HCT116 (cell line): ENCODE measurements at regions not wholly inside any gene's neighbourhood (a gene's known extent, or its start where the extent isn't known, plus 50 kb on each side); places are given as distances from the start of the nearest gene placed in this dataset.

ENCODE experiments used
- ATAC-seq: fragments of 200-7000 bp; cut with Tn5 transposase; 2 replicates; pipeline ENCODE4 v1.9.1; 2020; ENCODE audit warnings: mild to moderate bottlenecking, moderate library complexity
- BruUV-seq: library from RNA; stranded (reverse); fragments of 400-500 nt; replicated peaks from 2 replicates; lab custom pipeline; 2021; lab: Mats Ljungman, UMichigan
- CTCF ChIA-PET: fragments of 300-600 bp; sonication (Branson Sonifier 250); formaldehyde crosslinking; loops from one replicate; lab custom pipeline; 2021; ENCODE audit warnings: antibody characterized with exemption; lab: Charles Lee
- POLR2A ChIA-PET: fragments of 300-600, 350-600 bp; sonication (Branson Sonifier 250); formaldehyde crosslinking; loops from one replicate; lab custom pipeline; 2021; ENCODE audit warnings: antibody characterized with exemption; lab: Charles Lee
- RAD21 ChIA-PET, 2 experiments: fragments of 300-600 bp; sonication (Branson Sonifier 250); formaldehyde crosslinking; loops; one replicate each; lab custom pipeline; 2023; ENCODE audit warnings: low total read pairs in 2 of 2; ENCODE audit not compliant: uncharacterized antibody in 2 of 2, unreplicated experiment in 2 of 2, low non-redundant PET in 1 of 2; lab: Charles Lee
- DNase-seq: peaks from one replicate; pipeline ENCODE4 v3.0.0-alpha.2; 2010; ENCODE audit warnings: low read depth, low spot score
- H2AFZ ChIP-seq: fragments of 200-600 bp; shearing (Covaris generic), sonication (generic); 2 replicates; pipeline ENCODE4 v1.6.1; 2017; ENCODE audit warnings: low read depth, mixed run types, mixed read lengths, antibody characterized with exemption, low read length; ENCODE audit not compliant: poor library complexity, severe bottlenecking
- H3K27ac ChIP-seq: 2 replicates; pipeline ENCODE4 v1.5.1; 2012; ENCODE audit warnings: low read depth, low read length
- H3K27me3 ChIP-seq: fragments of 200-600 bp; sonication (generic); 2 replicates; pipeline ENCODE4 v1.6.1; 2016; ENCODE audit warnings: mixed run types, low read length, mixed read lengths; ENCODE audit not compliant: insufficient read depth
- H3K36me3 ChIP-seq, 2 experiments: fragments of 200-500 bp in 1 of 2; fragments of 200-600 bp in 1 of 2; sonication (Bioruptor generic) in 1 of 2; sonication (generic) in 1 of 2; 2 replicates each; pipeline versions ENCODE4 v1.5.1 to v1.6.1; 2014 to 2016; ENCODE audit warnings: low read length in 2 of 2, inconsistent platforms in 1 of 2, mixed read lengths in 1 of 2, mixed run types in 1 of 2; ENCODE audit not compliant: insufficient read depth in 2 of 2, control insufficient read depth in 1 of 2
- H3K4me1 ChIP-seq, 2 experiments: fragments of 200-600 bp in 1 of 2; sonication (generic) in 1 of 2; 2 replicates each; pipeline versions ENCODE4 v1.5.1 to v1.6.1; 2012 to 2017; ENCODE audit warnings: low read length in 2 of 2, inconsistent platforms in 1 of 2, mild to moderate bottlenecking in 1 of 2, mixed read lengths in 1 of 2, mixed run types in 1 of 2, moderate library complexity in 1 of 2; ENCODE audit not compliant: insufficient read depth in 2 of 2, control insufficient read depth in 1 of 2
- H3K4me2 ChIP-seq: fragments of 200-600 bp; sonication (generic); 2 replicates; pipeline ENCODE4 v1.6.1; 2017; ENCODE audit warnings: mixed run types, low read length, mixed read lengths
- H3K4me3 ChIP-seq, 2 experiments: fragments of 200-600 bp in 1 of 2; sonication (generic) in 1 of 2; replicated peaks in 1 of 2; 2 replicates each; pipeline ENCODE4 v1.5.1; 2011 to 2016; ENCODE audit warnings: low read length in 2 of 2, control low read depth in 1 of 2, low read depth in 1 of 2, mild to moderate bottlenecking in 1 of 2, mixed read lengths in 1 of 2, mixed run types in 1 of 2
- H3K79me2 ChIP-seq: fragments of 200-600 bp; sonication (generic); 2 replicates; pipeline ENCODE4 v1.6.1; 2017; ENCODE audit warnings: mild to moderate bottlenecking, mixed run types, low read length, moderate library complexity, mixed read lengths; ENCODE audit not compliant: insufficient read depth
- H3K9ac ChIP-seq: fragments of 200-600 bp; sonication (generic); 2 replicates; pipeline ENCODE4 v1.6.1; 2016; ENCODE audit warnings: low read length, mixed read lengths
- H3K9me2 ChIP-seq: fragments of 200-600 bp; sonication (generic), shearing (Covaris generic); 2 replicates; pipeline ENCODE4 v1.6.1; 2017; ENCODE audit warnings: mixed run types, mild to moderate bottlenecking, moderate library complexity; ENCODE audit not compliant: insufficient read depth
- H3K9me3 ChIP-seq, 2 experiments: fragments of 200-500 bp in 1 of 2; fragments of 200-600 bp in 1 of 2; sonication (Bioruptor generic) in 1 of 2; sonication (generic) in 1 of 2; 2 replicates each; pipeline ENCODE4 v1.6.1; 2014 to 2017; ENCODE audit warnings: low read length in 2 of 2, mixed read lengths in 2 of 2, inconsistent platforms in 1 of 2, low read depth in 1 of 2, mild to moderate bottlenecking in 1 of 2, mixed run types in 1 of 2, moderate library complexity in 1 of 2; ENCODE audit not compliant: control insufficient read depth in 1 of 2, insufficient read depth in 1 of 2
- H4K20me1 ChIP-seq: fragments of 200-600 bp; sonication (generic), shearing (Covaris generic); 2 replicates; pipeline ENCODE4 v1.6.1; 2017; ENCODE audit warnings: mixed run types, mild to moderate bottlenecking, moderate library complexity; ENCODE audit not compliant: insufficient read depth
- ATF3 ChIP-seq: IDR thresholded peaks from 2 replicates; pipeline ENCODE4 v1.6.1; 2012
- CBX3 ChIP-seq: IDR thresholded peaks from 2 replicates; pipeline ENCODE4 v1.6.1; 2012; ENCODE audit warnings: low read depth
- CEBPB ChIP-seq: IDR thresholded peaks from 2 replicates; pipeline ENCODE4 v1.6.1; 2012; ENCODE audit warnings: low read depth
- EGR1 ChIP-seq: IDR thresholded peaks from 2 replicates; pipeline ENCODE4 v1.6.1; 2012; ENCODE audit warnings: low read depth
- ELF1 ChIP-seq: IDR thresholded peaks from 2 replicates; pipeline ENCODE4 v1.6.1; 2012; ENCODE audit warnings: low read depth, borderline replicate concordance
- EZH2 ChIP-seq: fragments of 200-600 bp; sonication (generic); IDR thresholded peaks from 2 replicates; pipeline ENCODE4 v1.6.1; 2017; ENCODE audit warnings: antibody characterized with exemption, mixed run types
- EZH2phosphoT487 ChIP-seq: fragments of 200-600 bp; IDR thresholded peaks from 2 replicates; pipeline ENCODE4 v1.6.1; 2018; ENCODE audit warnings: antibody characterized with exemption, borderline replicate concordance
- FOSL1 ChIP-seq: IDR thresholded peaks from 2 replicates; pipeline ENCODE4 v1.6.1; 2012; ENCODE audit warnings: low read depth
- POLR2A ChIP-seq: IDR thresholded peaks from 2 replicates; pipeline ENCODE4 v1.7.0; 2011; ENCODE audit warnings: borderline replicate concordance; ENCODE audit not compliant: insufficient read depth, insufficient read length; ENCODE audit errors: extremely low read depth
- RAD21 ChIP-seq: IDR thresholded peaks from 2 replicates; pipeline ENCODE4 v1.6.1; 2012; ENCODE audit warnings: low read depth, mild to moderate bottlenecking
- SP1 ChIP-seq: IDR thresholded peaks from 2 replicates; pipeline ENCODE4 v1.6.1; 2012; ENCODE audit warnings: low read depth
- SRF ChIP-seq: IDR thresholded peaks from 2 replicates; pipeline ENCODE4 v1.6.1; 2012; ENCODE audit warnings: low read depth
- TCF7L2 ChIP-seq: IDR thresholded peaks from 2 replicates; pipeline ENCODE4 v1.7.0; 2011; ENCODE audit warnings: borderline replicate concordance, inconsistent platforms; ENCODE audit not compliant: insufficient read depth, insufficient read length; ENCODE audit errors: extremely low read depth
- YY1 ChIP-seq: IDR thresholded peaks from 2 replicates; pipeline ENCODE4 v1.6.1; 2011; ENCODE audit warnings: low read length, low read depth, moderate library complexity, mild to moderate bottlenecking; ENCODE audit not compliant: insufficient replicate concordance; ENCODE audit errors: extremely low read depth
- ZBTB33 ChIP-seq: IDR thresholded peaks from 2 replicates; pipeline ENCODE4 v1.6.1; 2011; ENCODE audit warnings: mild to moderate bottlenecking, low read length, moderate library complexity; ENCODE audit not compliant: insufficient replicate concordance; ENCODE audit errors: extremely low read depth
- ZFX ChIP-seq: fragments of 450-650 bp; IDR thresholded peaks from 2 replicates; pipeline ENCODE4 v1.6.1; 2017
- ZNF274 ChIP-seq: fragments of 200-500 bp; sonication (Bioruptor generic); IDR thresholded peaks from 2 replicates; pipeline ENCODE4 v1.6.1; 2014; ENCODE audit warnings: mild to moderate bottlenecking, low read depth, low read length, inconsistent platforms
- intact Hi-C: fragments of 100-400 bp; cut with micrococcal nuclease; formaldehyde crosslinking; loops from 2 replicates; pipeline ENCODE4 v1.10.0; 2022
- TF ChIP-seq, protein P1 (sequence below): IDR thresholded peaks from 2 replicates; pipeline ENCODE4 v1.6.1; 2012; ENCODE audit warnings: low read depth
- TF ChIP-seq, protein P2 (sequence below), 3 experiments: fragments of 200-600 bp in 1 of 3; sonication (generic) in 1 of 3; IDR thresholded peaks in 2 of 3; conservative IDR thresholded peaks in 1 of 3; 2 replicates each; pipeline ENCODE4 v1.5.1; 2012 to 2017; ENCODE audit warnings: low read depth in 2 of 3, low read length in 2 of 3, antibody characterized with exemption in 1 of 3, borderline replicate concordance in 1 of 3, control low read depth in 1 of 3, mild to moderate bottlenecking in 1 of 3, mixed read lengths in 1 of 3, mixed run types in 1 of 3, moderate library complexity in 1 of 3; ENCODE audit not compliant: insufficient read depth in 1 of 3

- H4K20me1 ChIP-seq: no peaks in the 10 kb centered on the region
- RAD21 ChIA-PET: no interaction called here
- DNase-seq: no peak
- no peaks in the 10 kb centered on the region for H3K4me1 ChIP-seq
- H3K36me3 ChIP-seq: no peaks in the 10 kb centered on the region
- intact Hi-C loops: no loop called here
- CTCF ChIA-PET: no interaction called here
- POLR2A ChIA-PET: no interaction called here
- TF ChIP-seq FOSL1 (no peak), YY1 (no peak), ZNF274 (no peak), POLR2A (no peak), ZBTB33 (no peak), EGR1 (no peak), ZFX (no peak), CBX3 (no peak), ATF3 (no peak), EZH2 (no peak), ELF1 (no peak), EZH2phosphoT487 (no peak), TCF7L2 (no peak), SRF (no peak), CEBPB (no peak), RAD21 (no peak), SP1 (no peak)
- TF ChIP-seq, protein P1, sequence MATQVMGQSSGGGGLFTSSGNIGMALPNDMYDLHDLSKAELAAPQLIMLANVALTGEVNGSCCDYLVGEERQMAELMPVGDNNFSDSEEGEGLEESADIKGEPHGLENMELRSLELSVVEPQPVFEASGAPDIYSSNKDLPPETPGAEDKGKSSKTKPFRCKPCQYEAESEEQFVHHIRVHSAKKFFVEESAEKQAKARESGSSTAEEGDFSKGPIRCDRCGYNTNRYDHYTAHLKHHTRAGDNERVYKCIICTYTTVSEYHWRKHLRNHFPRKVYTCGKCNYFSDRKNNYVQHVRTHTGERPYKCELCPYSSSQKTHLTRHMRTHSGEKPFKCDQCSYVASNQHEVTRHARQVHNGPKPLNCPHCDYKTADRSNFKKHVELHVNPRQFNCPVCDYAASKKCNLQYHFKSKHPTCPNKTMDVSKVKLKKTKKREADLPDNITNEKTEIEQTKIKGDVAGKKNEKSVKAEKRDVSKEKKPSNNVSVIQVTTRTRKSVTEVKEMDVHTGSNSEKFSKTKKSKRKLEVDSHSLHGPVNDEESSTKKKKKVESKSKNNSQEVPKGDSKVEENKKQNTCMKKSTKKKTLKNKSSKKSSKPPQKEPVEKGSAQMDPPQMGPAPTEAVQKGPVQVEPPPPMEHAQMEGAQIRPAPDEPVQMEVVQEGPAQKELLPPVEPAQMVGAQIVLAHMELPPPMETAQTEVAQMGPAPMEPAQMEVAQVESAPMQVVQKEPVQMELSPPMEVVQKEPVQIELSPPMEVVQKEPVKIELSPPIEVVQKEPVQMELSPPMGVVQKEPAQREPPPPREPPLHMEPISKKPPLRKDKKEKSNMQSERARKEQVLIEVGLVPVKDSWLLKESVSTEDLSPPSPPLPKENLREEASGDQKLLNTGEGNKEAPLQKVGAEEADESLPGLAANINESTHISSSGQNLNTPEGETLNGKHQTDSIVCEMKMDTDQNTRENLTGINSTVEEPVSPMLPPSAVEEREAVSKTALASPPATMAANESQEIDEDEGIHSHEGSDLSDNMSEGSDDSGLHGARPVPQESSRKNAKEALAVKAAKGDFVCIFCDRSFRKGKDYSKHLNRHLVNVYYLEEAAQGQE: no peak
- TF ChIP-seq, protein P2, sequence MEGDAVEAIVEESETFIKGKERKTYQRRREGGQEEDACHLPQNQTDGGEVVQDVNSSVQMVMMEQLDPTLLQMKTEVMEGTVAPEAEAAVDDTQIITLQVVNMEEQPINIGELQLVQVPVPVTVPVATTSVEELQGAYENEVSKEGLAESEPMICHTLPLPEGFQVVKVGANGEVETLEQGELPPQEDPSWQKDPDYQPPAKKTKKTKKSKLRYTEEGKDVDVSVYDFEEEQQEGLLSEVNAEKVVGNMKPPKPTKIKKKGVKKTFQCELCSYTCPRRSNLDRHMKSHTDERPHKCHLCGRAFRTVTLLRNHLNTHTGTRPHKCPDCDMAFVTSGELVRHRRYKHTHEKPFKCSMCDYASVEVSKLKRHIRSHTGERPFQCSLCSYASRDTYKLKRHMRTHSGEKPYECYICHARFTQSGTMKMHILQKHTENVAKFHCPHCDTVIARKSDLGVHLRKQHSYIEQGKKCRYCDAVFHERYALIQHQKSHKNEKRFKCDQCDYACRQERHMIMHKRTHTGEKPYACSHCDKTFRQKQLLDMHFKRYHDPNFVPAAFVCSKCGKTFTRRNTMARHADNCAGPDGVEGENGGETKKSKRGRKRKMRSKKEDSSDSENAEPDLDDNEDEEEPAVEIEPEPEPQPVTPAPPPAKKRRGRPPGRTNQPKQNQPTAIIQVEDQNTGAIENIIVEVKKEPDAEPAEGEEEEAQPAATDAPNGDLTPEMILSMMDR (IDR thresholded peaks at IDR 0.05 in 2 of 3, conservative IDR thresholded peaks at IDR 0.05 in 1 of 3; ENCODE audit: borderline replicate concordance in 1 of 3, insufficient read depth in 1 of 3, low read depth in 2 of 3, low read length in 2 of 3): no peak
- no peaks in the 10 kb centered on the region for H3K9me3 ChIP-seq
- H3K79me2 ChIP-seq: no peaks in the 10 kb centered on the region
- H3K4me2 ChIP-seq: no peak overlapping the region
- H3K4me3 ChIP-seq: no peak overlapping the region
- no peaks in the 10 kb centered on the region for H3K27me3 ChIP-seq
- H3K27ac ChIP-seq: no peak overlapping the region
- H2AFZ ChIP-seq: no peak overlapping the region
- ATAC-seq: no peak
- H3K9ac ChIP-seq: no peak overlapping the region
- H3K9me2 ChIP-seq: no peaks in the 10 kb centered on the region
- no TSS peak for BruUV-seq
Observed at GRCh38 chr1:199590708-199591107, 436.8 kb upstream of the NR5A2 start.
